GM12865 (cell line): ENCODE measurements at regions not wholly inside any gene's neighbourhood (a gene's known extent, or its start where the extent isn't known, plus 50 kb on each side); places are given as distances from the start of the nearest gene placed in this dataset.
A peak's percentile ranks its signal among the peaks of the same experiment; 100 is the strongest.

Experiments used
- DNase-seq: peaks from one replicate; pipeline ENCODE4 v3.0.0; 2010; ENCODE audit warnings: low read depth
- H3K4me3 ChIP-seq: 2 replicates; pipeline ENCODE4 v1.5.1; 2011; ENCODE audit warnings: mild to moderate bottlenecking, low read depth, low read length, control low read depth
- CTCF ChIP-seq: IDR thresholded peaks from 2 replicates; pipeline ENCODE4 v1.5.1; 2011; ENCODE audit warnings: low read length, control low read depth, low read depth, inconsistent platforms; ENCODE audit not compliant: insufficient read depth; ENCODE audit errors: missing control alignments

DNA sequence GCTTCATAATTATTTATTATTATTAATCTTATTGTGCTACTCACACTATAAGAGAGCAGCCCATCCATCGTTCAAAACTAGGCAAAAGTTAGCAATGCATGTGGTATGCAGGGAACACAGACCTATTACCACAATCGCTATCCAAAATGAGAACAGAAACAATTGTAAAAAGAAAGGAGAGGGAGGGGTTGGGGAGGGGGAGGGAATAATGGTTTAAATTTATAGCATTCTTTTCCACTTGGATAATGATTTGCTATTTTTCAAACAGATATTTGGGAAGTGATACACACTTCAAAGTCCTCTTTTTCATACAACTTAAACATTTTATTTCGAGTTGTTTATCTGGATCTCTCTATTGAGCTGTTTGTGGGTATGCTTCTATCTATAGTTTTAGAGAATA, 248.6 kb upstream of the SOX5 start:
- H3K4me3 ChIP-seq = no peak overlapping the region
- TF ChIP-seq CTCF = no peak
- no peak for DNase-seq

DNA sequence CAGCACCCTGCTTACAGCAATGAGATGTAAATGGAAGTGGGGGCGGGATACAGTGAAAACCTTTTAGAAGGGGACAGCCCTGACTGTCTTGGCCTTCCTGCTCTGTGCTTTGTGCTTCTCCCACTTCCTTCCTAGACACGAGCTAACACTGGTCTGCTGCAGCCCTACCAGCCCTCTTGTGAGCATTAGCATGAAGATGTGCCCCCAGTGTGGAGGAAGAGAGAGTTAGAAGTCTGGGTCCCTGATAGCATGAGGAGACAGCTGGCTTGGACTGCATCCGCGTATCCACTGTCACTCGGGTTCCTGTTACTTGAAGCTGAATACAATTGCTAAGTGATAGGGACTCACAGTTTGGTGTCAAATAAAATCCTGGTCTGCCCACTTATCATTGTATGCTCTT, 248.1 kb upstream of the SOX5 start:
- no peak for DNase-seq
- no peak for TF ChIP-seq CTCF
- H3K4me3 ChIP-seq = no peak overlapping the region

- DNase-seq = no peak
- no peak overlapping the region for H3K4me3 ChIP-seq
- TF ChIP-seq CTCF = no peak
Measured at GRCh38 chr12:24195063-24195462, 245.6 kb upstream of the SOX5 start.

GRCh38 chr12:24191117-24191516, 241.6 kb upstream of the SOX5 start:
- no peak for TF ChIP-seq CTCF
- H3K4me3 ChIP-seq = no peak overlapping the region
- DNase-seq = no peak

- no peak overlapping the region for H3K4me3 ChIP-seq
- no peak for TF ChIP-seq CTCF
Measured at GRCh38 chr12:24185782-24186181, 236.3 kb upstream of the SOX5 start.

DNA sequence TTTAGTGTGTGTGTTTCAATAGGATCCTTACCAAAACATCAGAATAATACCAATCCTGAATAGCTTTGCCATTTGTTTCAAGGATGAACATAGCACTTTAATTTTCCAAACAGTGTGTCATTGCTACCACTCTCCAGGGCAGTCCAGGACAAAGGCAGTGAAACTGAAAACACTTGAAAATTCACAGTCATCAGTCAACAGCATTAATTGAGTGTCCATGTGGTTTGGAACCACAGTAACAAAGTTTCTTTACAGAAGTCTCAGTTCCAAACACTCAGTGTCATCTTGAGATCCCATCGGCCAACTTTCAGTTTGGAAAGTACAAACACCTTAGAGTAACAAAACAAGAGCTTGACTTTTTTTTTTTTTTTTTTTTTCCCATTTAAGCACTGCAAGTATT, 228.4 kb upstream of the SOX5 start:
- TF ChIP-seq CTCF = no peak
- DNase-seq = peak; percentile 70
- H3K4me3 ChIP-seq = no peak overlapping the region

More at GRCh38 chr12:24185782-24186181, 236.3 kb upstream of the SOX5 start:
- no peak for DNase-seq

- H3K4me3 ChIP-seq = no peak overlapping the region
- DNase-seq = no peak
- TF ChIP-seq CTCF = no peak
Measured at GRCh38 chr12:24175929-24176328, 226.5 kb upstream of the SOX5 start.
